ENCODE measurements at regions not wholly inside any gene's neighbourhood (a gene's known extent, or its start where the extent isn't known, plus 50 kb on each side); places are given as distances from the start of the nearest gene placed in this dataset.

DNA sequence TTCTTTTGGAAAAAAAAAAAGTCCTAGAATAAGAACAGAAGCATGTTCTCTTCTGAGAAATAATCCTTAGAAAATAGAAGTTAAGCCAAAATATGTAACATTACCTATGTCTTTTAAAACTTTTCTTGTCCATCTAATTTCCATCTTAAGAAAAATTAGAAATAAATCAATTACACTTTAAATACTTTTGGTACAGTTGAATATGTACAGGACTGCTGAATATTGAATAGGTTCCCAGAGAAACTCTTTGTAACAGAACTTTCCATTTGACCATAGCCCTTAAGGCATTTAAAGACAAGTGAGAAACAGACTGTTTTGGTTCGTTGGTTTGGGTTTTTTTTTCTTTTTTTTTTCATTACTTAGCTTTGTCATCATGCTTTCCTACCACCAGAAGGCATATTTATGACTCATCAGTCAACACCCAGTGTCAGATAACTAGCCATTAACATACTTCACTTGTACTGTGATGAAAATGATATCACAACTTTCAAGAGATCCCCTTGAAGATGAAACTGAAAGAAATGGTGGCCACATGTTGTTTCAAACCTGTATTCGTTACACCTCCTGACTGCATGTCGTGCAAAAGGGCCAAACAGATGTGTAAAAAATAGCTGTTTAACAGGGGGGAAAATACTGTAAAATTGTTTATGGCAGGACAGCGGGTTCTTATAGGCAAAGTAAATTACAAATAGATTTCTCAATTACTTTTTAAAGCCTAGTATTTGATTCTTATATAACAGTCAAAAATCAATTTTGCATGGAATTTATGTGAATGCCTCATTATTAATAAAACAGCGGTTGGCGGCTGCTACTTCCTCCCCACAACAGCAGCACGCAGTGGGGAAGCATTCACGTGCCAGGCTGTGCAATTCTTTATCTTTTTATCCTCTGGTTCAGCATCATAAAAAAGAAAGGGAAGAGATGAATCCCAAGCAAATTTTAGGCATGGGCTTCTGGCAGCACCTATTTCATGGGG, 280.7 kb upstream of the HNRNPA3 start (continued):
- no peak for TF ChIP-seq ZFP41 (tag by site-specific recombination; IDR thresholded peaks at IDR 0.05; ENCODE audit: borderline replicate concordance)
- TF ChIP-seq, protein P1, sequence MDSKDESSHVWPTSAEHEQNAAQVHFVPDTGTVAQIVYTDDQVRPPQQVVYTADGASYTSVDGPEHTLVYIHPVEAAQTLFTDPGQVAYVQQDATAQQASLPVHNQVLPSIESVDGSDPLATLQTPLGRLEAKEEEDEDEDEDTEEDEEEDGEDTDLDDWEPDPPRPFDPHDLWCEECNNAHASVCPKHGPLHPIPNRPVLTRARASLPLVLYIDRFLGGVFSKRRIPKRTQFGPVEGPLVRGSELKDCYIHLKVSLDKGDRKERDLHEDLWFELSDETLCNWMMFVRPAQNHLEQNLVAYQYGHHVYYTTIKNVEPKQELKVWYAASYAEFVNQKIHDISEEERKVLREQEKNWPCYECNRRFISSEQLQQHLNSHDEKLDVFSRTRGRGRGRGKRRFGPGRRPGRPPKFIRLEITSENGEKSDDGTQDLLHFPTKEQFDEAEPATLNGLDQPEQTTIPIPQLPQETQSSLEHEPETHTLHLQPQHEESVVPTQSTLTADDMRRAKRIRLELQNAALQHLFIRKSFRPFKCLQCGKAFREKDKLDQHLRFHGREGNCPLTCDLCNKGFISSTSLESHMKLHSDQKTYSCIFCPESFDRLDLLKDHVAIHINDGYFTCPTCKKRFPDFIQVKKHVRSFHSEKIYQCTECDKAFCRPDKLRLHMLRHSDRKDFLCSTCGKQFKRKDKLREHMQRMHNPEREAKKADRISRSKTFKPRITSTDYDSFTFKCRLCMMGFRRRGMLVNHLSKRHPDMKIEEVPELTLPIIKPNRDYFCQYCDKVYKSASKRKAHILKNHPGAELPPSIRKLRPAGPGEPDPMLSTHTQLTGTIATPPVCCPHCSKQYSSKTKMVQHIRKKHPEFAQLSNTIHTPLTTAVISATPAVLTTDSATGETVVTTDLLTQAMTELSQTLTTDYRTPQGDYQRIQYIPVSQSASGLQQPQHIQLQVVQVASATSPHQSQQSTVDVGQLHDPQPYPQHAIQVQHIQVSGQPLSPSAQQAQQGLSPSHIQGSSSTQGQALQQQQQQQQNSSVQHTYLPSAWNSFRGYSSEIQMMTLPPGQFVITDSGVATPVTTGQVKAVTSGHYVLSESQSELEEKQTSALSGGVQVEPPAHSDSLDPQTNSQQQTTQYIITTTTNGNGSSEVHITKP (tag by site-specific recombination; IDR thresholded peaks at IDR 0.05) = no peak; the same call in 1 of the 2 replicates
- TF ChIP-seq ZNF132 (tag by site-specific recombination; IDR thresholded peaks at IDR 0.05; ENCODE audit: borderline replicate concordance) = no peak
- peak; percentile 58 for TF ChIP-seq ZFP69B (tag by site-specific recombination; IDR thresholded peaks at IDR 0.05)
- peak; percentile 43 for TF ChIP-seq ZNF366 (tag by site-specific recombination; conservative IDR thresholded peaks at IDR 0.05)
- TF ChIP-seq, protein P2, sequence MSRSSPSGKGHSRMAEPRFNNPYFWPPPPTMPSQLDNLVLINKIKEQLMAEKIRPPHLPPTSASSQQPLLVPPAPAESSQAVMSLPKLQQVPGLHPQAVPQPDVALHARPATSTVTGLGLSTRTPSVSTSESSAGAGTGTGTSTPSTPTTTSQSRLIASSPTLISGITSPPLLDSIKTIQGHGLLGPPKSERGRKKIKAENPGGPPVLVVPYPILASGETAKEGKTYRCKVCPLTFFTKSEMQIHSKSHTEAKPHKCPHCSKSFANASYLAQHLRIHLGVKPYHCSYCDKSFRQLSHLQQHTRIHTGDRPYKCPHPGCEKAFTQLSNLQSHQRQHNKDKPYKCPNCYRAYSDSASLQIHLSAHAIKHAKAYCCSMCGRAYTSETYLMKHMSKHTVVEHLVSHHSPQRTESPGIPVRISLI (tag by site-specific recombination; IDR thresholded peaks at IDR 0.05) = peak; percentile 89
- no peak for TF ChIP-seq ZNF114 (tag by site-specific recombination; IDR thresholded peaks at IDR 0.05)
- no peak for TF ChIP-seq ZNF214 (tag by site-specific recombination; IDR thresholded peaks at IDR 0.05; ENCODE audit: borderline replicate concordance)
- TF ChIP-seq YY2 (tag by site-specific recombination; IDR thresholded peaks at IDR 0.05) = no peak
- TF ChIP-seq ZNF529 (tag by site-specific recombination; IDR thresholded peaks at IDR 0.05; ENCODE audit: insufficient replicate concordance) = no peak
- TF ChIP-seq, protein P3, sequence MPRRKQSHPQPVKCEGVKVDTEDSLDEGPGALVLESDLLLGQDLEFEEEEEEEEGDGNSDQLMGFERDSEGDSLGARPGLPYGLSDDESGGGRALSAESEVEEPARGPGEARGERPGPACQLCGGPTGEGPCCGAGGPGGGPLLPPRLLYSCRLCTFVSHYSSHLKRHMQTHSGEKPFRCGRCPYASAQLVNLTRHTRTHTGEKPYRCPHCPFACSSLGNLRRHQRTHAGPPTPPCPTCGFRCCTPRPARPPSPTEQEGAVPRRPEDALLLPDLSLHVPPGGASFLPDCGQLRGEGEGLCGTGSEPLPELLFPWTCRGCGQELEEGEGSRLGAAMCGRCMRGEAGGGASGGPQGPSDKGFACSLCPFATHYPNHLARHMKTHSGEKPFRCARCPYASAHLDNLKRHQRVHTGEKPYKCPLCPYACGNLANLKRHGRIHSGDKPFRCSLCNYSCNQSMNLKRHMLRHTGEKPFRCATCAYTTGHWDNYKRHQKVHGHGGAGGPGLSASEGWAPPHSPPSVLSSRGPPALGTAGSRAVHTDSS (tag by site-specific recombination; IDR thresholded peaks at IDR 0.05) = no peak; the same call in 1 of the 2 replicates
- peak; percentile 32; the same call in 1 of the 2 replicates for TF ChIP-seq ZNF324 (tag by site-specific recombination; IDR thresholded peaks at IDR 0.05)
- TF ChIP-seq ZNF341 (tag by site-specific recombination; IDR thresholded peaks at IDR 0.05; ENCODE audit: low read depth) = peak; percentile 77; the same call in 1 of the 2 replicates
- TF ChIP-seq, protein P4, sequence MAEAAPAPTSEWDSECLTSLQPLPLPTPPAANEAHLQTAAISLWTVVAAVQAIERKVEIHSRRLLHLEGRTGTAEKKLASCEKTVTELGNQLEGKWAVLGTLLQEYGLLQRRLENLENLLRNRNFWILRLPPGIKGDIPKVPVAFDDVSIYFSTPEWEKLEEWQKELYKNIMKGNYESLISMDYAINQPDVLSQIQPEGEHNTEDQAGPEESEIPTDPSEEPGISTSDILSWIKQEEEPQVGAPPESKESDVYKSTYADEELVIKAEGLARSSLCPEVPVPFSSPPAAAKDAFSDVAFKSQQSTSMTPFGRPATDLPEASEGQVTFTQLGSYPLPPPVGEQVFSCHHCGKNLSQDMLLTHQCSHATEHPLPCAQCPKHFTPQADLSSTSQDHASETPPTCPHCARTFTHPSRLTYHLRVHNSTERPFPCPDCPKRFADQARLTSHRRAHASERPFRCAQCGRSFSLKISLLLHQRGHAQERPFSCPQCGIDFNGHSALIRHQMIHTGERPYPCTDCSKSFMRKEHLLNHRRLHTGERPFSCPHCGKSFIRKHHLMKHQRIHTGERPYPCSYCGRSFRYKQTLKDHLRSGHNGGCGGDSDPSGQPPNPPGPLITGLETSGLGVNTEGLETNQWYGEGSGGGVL (tag by site-specific recombination; IDR thresholded peaks at IDR 0.05) = no peak
- TF ChIP-seq ZNF335 (tag by site-specific recombination; conservative IDR thresholded peaks at IDR 0.05) = peak; percentile 60
- peak; percentile 74 for TF ChIP-seq ZBTB21 (tag by site-specific recombination; IDR thresholded peaks at IDR 0.05)
- TF ChIP-seq ZNF184 (tag by site-specific recombination; IDR thresholded peaks at IDR 0.05) = no peak
- TF ChIP-seq ZNF660 (tag by site-specific recombination; IDR thresholded peaks at IDR 0.05) = 0 out of 2 replicates have a peak, but pooled peaks have one; percentile 26
- TF ChIP-seq KLF1 (tag by site-specific recombination; IDR thresholded peaks at IDR 0.05) = no peak
- TF ChIP-seq, protein P5, sequence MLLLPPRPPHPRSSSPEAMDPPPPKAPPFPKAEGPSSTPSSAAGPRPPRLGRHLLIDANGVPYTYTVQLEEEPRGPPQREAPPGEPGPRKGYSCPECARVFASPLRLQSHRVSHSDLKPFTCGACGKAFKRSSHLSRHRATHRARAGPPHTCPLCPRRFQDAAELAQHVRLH (tag by site-specific recombination; IDR thresholded peaks at IDR 0.05) = peak; percentile 93
- no peak for TF ChIP-seq ZFP37 (tag by site-specific recombination; IDR thresholded peaks at IDR 0.05)
- TF ChIP-seq, protein P6, sequence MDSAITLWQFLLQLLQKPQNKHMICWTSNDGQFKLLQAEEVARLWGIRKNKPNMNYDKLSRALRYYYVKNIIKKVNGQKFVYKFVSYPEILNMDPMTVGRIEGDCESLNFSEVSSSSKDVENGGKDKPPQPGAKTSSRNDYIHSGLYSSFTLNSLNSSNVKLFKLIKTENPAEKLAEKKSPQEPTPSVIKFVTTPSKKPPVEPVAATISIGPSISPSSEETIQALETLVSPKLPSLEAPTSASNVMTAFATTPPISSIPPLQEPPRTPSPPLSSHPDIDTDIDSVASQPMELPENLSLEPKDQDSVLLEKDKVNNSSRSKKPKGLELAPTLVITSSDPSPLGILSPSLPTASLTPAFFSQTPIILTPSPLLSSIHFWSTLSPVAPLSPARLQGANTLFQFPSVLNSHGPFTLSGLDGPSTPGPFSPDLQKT (IDR thresholded peaks at IDR 0.05; ENCODE audit: borderline replicate concordance, low read depth, low read length) = no peak
- TF ChIP-seq, protein P7, sequence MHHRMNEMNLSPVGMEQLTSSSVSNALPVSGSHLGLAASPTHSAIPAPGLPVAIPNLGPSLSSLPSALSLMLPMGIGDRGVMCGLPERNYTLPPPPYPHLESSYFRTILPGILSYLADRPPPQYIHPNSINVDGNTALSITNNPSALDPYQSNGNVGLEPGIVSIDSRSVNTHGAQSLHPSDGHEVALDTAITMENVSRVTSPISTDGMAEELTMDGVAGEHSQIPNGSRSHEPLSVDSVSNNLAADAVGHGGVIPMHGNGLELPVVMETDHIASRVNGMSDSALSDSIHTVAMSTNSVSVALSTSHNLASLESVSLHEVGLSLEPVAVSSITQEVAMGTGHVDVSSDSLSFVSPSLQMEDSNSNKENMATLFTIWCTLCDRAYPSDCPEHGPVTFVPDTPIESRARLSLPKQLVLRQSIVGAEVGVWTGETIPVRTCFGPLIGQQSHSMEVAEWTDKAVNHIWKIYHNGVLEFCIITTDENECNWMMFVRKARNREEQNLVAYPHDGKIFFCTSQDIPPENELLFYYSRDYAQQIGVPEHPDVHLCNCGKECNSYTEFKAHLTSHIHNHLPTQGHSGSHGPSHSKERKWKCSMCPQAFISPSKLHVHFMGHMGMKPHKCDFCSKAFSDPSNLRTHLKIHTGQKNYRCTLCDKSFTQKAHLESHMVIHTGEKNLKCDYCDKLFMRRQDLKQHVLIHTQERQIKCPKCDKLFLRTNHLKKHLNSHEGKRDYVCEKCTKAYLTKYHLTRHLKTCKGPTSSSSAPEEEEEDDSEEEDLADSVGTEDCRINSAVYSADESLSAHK (tag by site-specific recombination; IDR thresholded peaks at IDR 0.05) = peak; percentile 87
- peak; percentile 81 for TF ChIP-seq SCRT2 (tag by site-specific recombination; IDR thresholded peaks at IDR 0.05)
- no peak for TF ChIP-seq TCF7L2 (IDR thresholded peaks at IDR 0.05; ENCODE audit: borderline replicate concordance, low read depth, low read length)
